ENCODE measurements at regions not wholly inside any gene's neighbourhood (a gene's known extent, or its start where the extent isn't known, plus 50 kb on each side); places are given as distances from the start of the nearest gene placed in this dataset.

DNA sequence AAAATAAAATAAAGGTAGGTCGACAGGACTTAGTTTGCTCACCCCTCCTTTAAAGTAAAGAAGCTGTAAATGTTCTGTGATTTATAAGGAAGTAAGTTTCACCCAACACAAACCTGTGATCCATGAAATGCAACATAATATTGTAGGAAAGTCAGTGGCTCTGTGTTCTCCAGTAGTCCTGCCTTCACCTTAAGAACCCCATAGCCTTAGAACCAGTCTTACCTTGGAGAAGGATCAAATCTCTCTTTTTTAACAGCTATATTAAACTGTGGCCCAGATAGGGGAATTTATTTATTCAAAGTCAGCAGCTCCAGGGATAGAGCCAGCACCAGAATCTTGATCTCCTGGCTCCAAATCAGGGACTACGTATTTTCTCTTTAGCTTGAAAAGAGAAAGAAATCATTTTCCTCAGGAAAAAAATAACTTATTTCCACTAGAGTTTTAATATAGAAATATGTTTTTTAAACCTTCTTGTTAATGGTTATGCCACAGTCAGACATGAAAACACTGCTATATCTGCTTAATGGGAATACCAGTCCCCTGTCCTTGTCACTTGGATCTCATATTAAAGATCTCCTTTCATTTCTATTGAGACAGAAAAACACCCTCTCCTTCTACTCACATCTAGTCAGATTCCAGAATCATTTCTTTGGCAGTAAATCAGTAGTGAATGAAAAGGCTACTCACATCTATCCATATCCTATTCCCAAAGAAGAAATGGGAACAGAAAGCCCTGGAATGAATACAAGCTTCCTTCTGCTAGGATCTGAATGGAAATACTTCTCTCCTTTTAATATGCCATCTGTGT, 269.2 kb upstream of the TNC start:
- no peak overlapping the region for H3K9ac ChIP-seq (ENCODE audit: low read length)

DNA sequence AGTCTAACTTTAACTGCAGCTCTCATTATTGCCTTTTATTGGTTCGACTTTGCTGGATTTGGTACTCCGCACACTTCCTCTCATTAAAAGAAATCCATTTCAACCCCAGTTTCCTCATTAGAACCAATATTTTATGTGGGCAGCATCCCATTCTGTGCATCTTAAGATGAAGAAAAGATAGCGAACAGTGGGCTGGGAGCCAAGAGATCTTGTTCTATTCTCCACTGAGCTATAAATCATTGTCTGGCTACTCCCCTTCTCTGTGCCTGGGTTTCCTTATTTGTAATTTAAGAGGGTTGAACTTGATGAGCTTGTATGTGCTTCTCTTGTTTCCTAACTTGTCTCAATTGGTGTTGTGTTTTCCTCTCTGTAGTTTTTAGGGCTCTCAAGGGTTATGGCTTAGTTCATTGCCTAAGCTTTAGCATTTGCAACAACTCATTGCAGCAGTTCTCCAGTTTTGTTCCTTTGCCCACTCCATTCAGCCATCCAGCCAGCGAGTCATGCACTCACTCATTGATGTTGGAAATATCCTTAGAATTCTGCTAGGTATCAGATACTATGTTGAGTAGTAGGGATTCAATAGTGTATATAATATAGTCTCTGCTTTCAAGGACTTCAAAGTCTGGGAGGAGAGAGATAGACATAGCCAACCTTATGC, 273.3 kb upstream of the TNC start:
- H3K27ac ChIP-seq (ENCODE audit: low read depth, low read length) = no peak overlapping the region
- H3K4me1 ChIP-seq (ENCODE audit: control insufficient read depth, insufficient read depth, low read length) = peaks cover 11% of the 10 kb centered on the region; the same call in 1 of the 2 replicates
- no peaks in the 10 kb centered on the region for H3K36me3 ChIP-seq (ENCODE audit: control insufficient read depth, insufficient read depth, low read length)
- H3K9me3 ChIP-seq (ENCODE audit: control insufficient read depth, insufficient read depth, low read depth, low read length) = no peaks in the 10 kb centered on the region
- H3K9ac ChIP-seq (ENCODE audit: low read length) = no peak overlapping the region
- H3K27me3 ChIP-seq (ENCODE audit: control insufficient read depth, insufficient read depth, low read length) = no peaks in the 10 kb centered on the region
- no peak overlapping the region for H3K4me3 ChIP-seq (ENCODE audit: low read depth, low read length)

More for the DNA sequence above, 269.2 kb upstream of the TNC start:
- no peaks in the 10 kb centered on the region for H3K36me3 ChIP-seq (ENCODE audit: control insufficient read depth, insufficient read depth, low read length)
- H3K27ac ChIP-seq (ENCODE audit: low read depth, low read length) = no peak overlapping the region
- H3K4me1 ChIP-seq (ENCODE audit: control insufficient read depth, insufficient read depth, low read length) = no peaks in the 10 kb centered on the region
- H3K4me3 ChIP-seq (ENCODE audit: low read depth, low read length) = no peak overlapping the region
- H3K27me3 ChIP-seq (ENCODE audit: control insufficient read depth, insufficient read depth, low read length) = no peaks in the 10 kb centered on the region
- H3K9me3 ChIP-seq (ENCODE audit: control insufficient read depth, insufficient read depth, low read depth, low read length) = peaks cover 19% of the 10 kb centered on the region

- H3K4me1 ChIP-seq (ENCODE audit: control insufficient read depth, insufficient read depth, low read length) = peaks cover 31% of the 10 kb centered on the region
- no peak overlapping the region for H3K4me3 ChIP-seq (ENCODE audit: low read depth, low read length)
- no peak overlapping the region for H3K9ac ChIP-seq (ENCODE audit: low read length)
- H3K27me3 ChIP-seq (ENCODE audit: control insufficient read depth, insufficient read depth, low read length) = no peaks in the 10 kb centered on the region
- no peak overlapping the region for H3K27ac ChIP-seq (ENCODE audit: low read depth, low read length)
- no peaks in the 10 kb centered on the region for H3K9me3 ChIP-seq (ENCODE audit: control insufficient read depth, insufficient read depth, low read depth, low read length)
- no peaks in the 10 kb centered on the region for H3K36me3 ChIP-seq (ENCODE audit: control insufficient read depth, insufficient read depth, low read length)
These were observed 276.2 kb upstream of the TNC start for GRCh38 chr9:115393976-115394775.

GRCh38 chr9:115395511-115396021, 277.6 kb upstream of the TNC start:
- H3K9me3 ChIP-seq (ENCODE audit: control insufficient read depth, insufficient read depth, low read depth, low read length) = no peaks in the 10 kb centered on the region
- no peak overlapping the region for H3K4me3 ChIP-seq (ENCODE audit: low read depth, low read length)
- no peak overlapping the region for H3K9ac ChIP-seq (ENCODE audit: low read length)
- H3K4me1 ChIP-seq (ENCODE audit: control insufficient read depth, insufficient read depth, low read length) = peaks cover 41% of the 10 kb centered on the region
- no peak overlapping the region for H3K27ac ChIP-seq (ENCODE audit: low read depth, low read length)
- no peaks in the 10 kb centered on the region for H3K36me3 ChIP-seq (ENCODE audit: control insufficient read depth, insufficient read depth, low read length)
- no peaks in the 10 kb centered on the region for H3K27me3 ChIP-seq (ENCODE audit: control insufficient read depth, insufficient read depth, low read length)

DNA sequence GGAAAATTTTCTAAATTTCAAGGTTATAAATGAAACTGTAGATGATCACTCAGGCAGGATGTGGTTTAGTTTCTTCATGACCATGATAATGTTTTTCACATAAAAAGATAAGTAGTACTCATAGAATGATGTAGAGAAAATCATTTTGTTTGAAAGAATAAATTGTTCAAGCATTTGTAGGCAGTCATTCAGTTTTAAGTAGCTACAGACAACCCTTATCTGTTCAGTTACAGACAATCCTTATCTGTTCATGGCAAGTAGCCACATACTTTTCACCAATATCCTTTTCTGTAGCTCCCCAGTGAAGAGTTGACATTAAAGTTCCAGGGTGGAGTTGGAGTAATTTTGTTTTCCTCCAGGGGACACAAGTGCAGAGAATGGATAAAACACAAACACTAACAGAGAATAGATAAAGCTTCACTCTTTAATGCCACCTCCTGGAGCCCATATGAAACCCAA, 278.1 kb upstream of the TNC start:
- no peaks in the 10 kb centered on the region for H3K27me3 ChIP-seq (ENCODE audit: control insufficient read depth, insufficient read depth, low read length)
- peaks cover 41% of the 10 kb centered on the region for H3K4me1 ChIP-seq (ENCODE audit: control insufficient read depth, insufficient read depth, low read length)
- H3K9ac ChIP-seq (ENCODE audit: low read length) = no peak overlapping the region
- no peaks in the 10 kb centered on the region for H3K9me3 ChIP-seq (ENCODE audit: control insufficient read depth, insufficient read depth, low read depth, low read length)
- no peak overlapping the region for H3K27ac ChIP-seq (ENCODE audit: low read depth, low read length)
- no peak overlapping the region for H3K4me3 ChIP-seq (ENCODE audit: low read depth, low read length)
- H3K36me3 ChIP-seq (ENCODE audit: control insufficient read depth, insufficient read depth, low read length) = no peaks in the 10 kb centered on the region

DNA sequence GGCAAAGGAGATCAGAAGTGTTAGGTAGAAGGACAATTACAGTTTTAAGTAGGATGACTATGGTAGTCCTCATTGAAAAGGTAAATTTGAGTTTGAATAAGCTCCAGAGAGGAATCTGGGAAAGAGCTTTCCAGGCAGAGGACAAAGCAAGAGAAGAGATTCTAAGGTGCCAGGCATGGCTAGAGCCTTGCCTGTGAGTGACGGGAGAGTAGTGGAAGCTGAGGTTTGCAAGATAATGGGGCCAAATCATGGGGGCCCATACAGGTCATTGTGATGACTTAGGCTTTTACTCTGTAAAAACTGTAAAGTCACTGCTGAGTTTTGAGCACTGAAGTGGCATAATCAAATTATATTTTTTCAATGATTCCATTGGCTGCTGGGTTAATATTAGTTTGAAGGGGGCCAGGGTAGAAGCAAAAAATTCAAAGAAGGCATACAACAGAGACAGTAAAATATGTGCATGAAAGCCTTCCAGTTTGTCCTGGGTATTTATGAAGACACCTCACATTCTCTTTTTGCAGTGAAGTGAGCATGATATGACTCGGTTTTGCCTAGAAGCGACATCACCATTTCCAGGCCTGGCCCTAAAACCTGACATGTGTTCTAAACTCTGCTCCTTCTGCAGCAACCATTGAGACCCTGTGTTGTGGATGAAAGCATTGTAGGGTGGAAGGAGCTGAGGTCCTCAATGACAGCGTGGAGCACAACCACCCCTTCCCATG, 279.8 kb upstream of the TNC start:
- no peaks in the 10 kb centered on the region for H3K9me3 ChIP-seq (ENCODE audit: control insufficient read depth, insufficient read depth, low read depth, low read length)
- no peak overlapping the region for H3K4me3 ChIP-seq (ENCODE audit: low read depth, low read length)
- H3K4me1 ChIP-seq (ENCODE audit: control insufficient read depth, insufficient read depth, low read length) = peaks cover 41% of the 10 kb centered on the region
- H3K27me3 ChIP-seq (ENCODE audit: control insufficient read depth, insufficient read depth, low read length) = no peaks in the 10 kb centered on the region
- H3K9ac ChIP-seq (ENCODE audit: low read length) = no peak overlapping the region
- no peak overlapping the region for H3K27ac ChIP-seq (ENCODE audit: low read depth, low read length)
- H3K36me3 ChIP-seq (ENCODE audit: control insufficient read depth, insufficient read depth, low read length) = no peaks in the 10 kb centered on the region

GRCh38 chr9:115398313-115398650, 280.3 kb upstream of the TNC start:
- peaks cover 41% of the 10 kb centered on the region for H3K4me1 ChIP-seq (ENCODE audit: control insufficient read depth, insufficient read depth, low read length)
- H3K27ac ChIP-seq (ENCODE audit: low read depth, low read length) = no peak overlapping the region
- H3K4me3 ChIP-seq (ENCODE audit: low read depth, low read length) = no peak overlapping the region
- no peak overlapping the region for H3K9ac ChIP-seq (ENCODE audit: low read length)
- H3K27me3 ChIP-seq (ENCODE audit: control insufficient read depth, insufficient read depth, low read length) = no peaks in the 10 kb centered on the region
- peaks cover 4% of the 10 kb centered on the region for H3K9me3 ChIP-seq (ENCODE audit: control insufficient read depth, insufficient read depth, low read depth, low read length)
- no peaks in the 10 kb centered on the region for H3K36me3 ChIP-seq (ENCODE audit: control insufficient read depth, insufficient read depth, low read length)

- Histone ChIP-seq H3K4me1 (ENCODE audit: control insufficient read depth, insufficient read depth, low read length) (peaks cover 41% of the 10 kb centered on the region), H3K27me3 (ENCODE audit: control insufficient read depth, insufficient read depth, low read length) (no peaks in the 10 kb centered on the region), H3K36me3 (ENCODE audit: control insufficient read depth, insufficient read depth, low read length) (no peaks in the 10 kb centered on the region), H3K9ac (ENCODE audit: low read length) (no peak overlapping the region), H3K4me3 (ENCODE audit: low read depth, low read length) (no peak overlapping the region), H3K9me3 (ENCODE audit: control insufficient read depth, insufficient read depth, low read depth, low read length) (peaks cover 6% of the 10 kb centered on the region), H3K27ac (ENCODE audit: low read depth, low read length) (no peak overlapping the region)
These were observed 281.0 kb upstream of the TNC start for GRCh38 chr9:115398996-115399395.

DNA sequence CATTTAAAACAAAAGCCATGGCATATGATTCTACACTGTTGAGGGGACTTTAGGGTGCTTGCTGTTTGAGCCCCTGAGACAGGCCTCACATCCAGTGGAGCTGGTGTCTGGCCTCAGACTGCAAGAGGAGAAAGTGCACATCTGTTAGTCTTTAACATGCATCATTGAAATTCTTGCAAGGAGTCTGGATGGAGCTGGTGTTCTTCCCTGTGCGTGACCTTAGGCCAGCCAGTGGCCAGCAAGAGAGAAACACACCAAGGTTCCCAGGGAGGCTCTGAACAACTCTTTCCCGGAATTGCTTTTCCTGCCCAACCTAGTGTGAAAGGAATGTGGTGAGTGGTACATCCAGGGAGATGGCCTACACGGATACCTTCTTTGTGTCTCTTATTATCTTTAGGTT, 282.8 kb upstream of the TNC start:
- Histone ChIP-seq H3K9ac (ENCODE audit: low read length) (no peak overlapping the region), H3K27me3 (ENCODE audit: control insufficient read depth, insufficient read depth, low read length) (no peaks in the 10 kb centered on the region), H3K36me3 (ENCODE audit: control insufficient read depth, insufficient read depth, low read length) (no peaks in the 10 kb centered on the region), H3K9me3 (ENCODE audit: control insufficient read depth, insufficient read depth, low read depth, low read length) (peaks cover 6% of the 10 kb centered on the region), H3K4me1 (ENCODE audit: control insufficient read depth, insufficient read depth, low read length) (peaks cover 34% of the 10 kb centered on the region), H3K4me3 (ENCODE audit: low read depth, low read length) (no peak overlapping the region), H3K27ac (ENCODE audit: low read depth, low read length) (no peak overlapping the region)

GRCh38 chr9:115401756-115402327, 283.9 kb upstream of the TNC start:
- peaks cover 25% of the 10 kb centered on the region for H3K4me1 ChIP-seq (ENCODE audit: control insufficient read depth, insufficient read depth, low read length)
- H3K9me3 ChIP-seq (ENCODE audit: control insufficient read depth, insufficient read depth, low read depth, low read length) = peaks cover 6% of the 10 kb centered on the region
- no peak overlapping the region for H3K4me3 ChIP-seq (ENCODE audit: low read depth, low read length)
- no peaks in the 10 kb centered on the region for H3K27me3 ChIP-seq (ENCODE audit: control insufficient read depth, insufficient read depth, low read length)
- H3K27ac ChIP-seq (ENCODE audit: low read depth, low read length) = no peak overlapping the region
- no peak overlapping the region for H3K9ac ChIP-seq (ENCODE audit: low read length)
- H3K36me3 ChIP-seq (ENCODE audit: control insufficient read depth, insufficient read depth, low read length) = no peaks in the 10 kb centered on the region

Measured in HUES6 (cell line).